DND-41 (cell line): ENCODE measurements at regions not wholly inside any gene's neighbourhood (a gene's known extent, or its start where the extent isn't known, plus 50 kb on each side); places are given as distances from the start of the nearest gene placed in this dataset.

Experiments
- ATAC-seq: fragments of 200-7000 bp; cut with Tn5 transposase; 3 replicates; pipeline ENCODE4 v1.9.1; 2021; ENCODE audit warnings: low read depth; ENCODE audit not compliant: insufficient read depth
- DNase-seq: peaks from one replicate; pipeline ENCODE4 v3.0.0-alpha.2; 2020
- H2AFZ ChIP-seq: 2 replicates; pipeline ENCODE4 v1.6.0; 2012; ENCODE audit warnings: low read depth, low read length
- H3K27ac ChIP-seq: 2 replicates; pipeline ENCODE4 v1.5.1; 2012; ENCODE audit warnings: low read length, inconsistent platforms
- H3K27me3 ChIP-seq: fragments of 200-600 bp; sonication (generic); 2 replicates; pipeline ENCODE4 v1.6.0; 2012; ENCODE audit warnings: low read length, mild to moderate bottlenecking, inconsistent platforms; ENCODE audit not compliant: insufficient read depth, poor library complexity
- H3K36me3 ChIP-seq: 2 replicates; pipeline ENCODE4 v1.5.1; 2012; ENCODE audit warnings: low read length, inconsistent platforms; ENCODE audit not compliant: insufficient read depth
- H3K4me1 ChIP-seq: 2 replicates; pipeline ENCODE4 v1.5.1; 2012; ENCODE audit warnings: mild to moderate bottlenecking, low read length; ENCODE audit not compliant: insufficient read depth
- H3K4me2 ChIP-seq: 2 replicates; pipeline ENCODE4 v1.6.0; 2012; ENCODE audit warnings: mild to moderate bottlenecking, moderate library complexity, low read length, inconsistent platforms; ENCODE audit not compliant: insufficient read depth
- H3K4me3 ChIP-seq, 2 experiments: fragments of 200-600 bp in 1 of 2; shearing (Covaris generic) in 1 of 2; 2 replicates each; pipeline ENCODE4 v1.5.1; 2012 to 2016; ENCODE audit warnings: inconsistent platforms in 2 of 2, low read length in 2 of 2, mild to moderate bottlenecking in 2 of 2, low read depth in 1 of 2, moderate library complexity in 1 of 2
- H3K79me2 ChIP-seq: 2 replicates; pipeline ENCODE4 v1.6.0; 2012; ENCODE audit warnings: low read length, inconsistent platforms; ENCODE audit not compliant: insufficient read depth
- H3K9ac ChIP-seq: 2 replicates; pipeline ENCODE4 v1.6.0; 2012; ENCODE audit warnings: low read depth, mild to moderate bottlenecking, inconsistent platforms, low read length, moderate library complexity
- H3K9me3 ChIP-seq: 2 replicates; pipeline ENCODE4 v1.5.1; 2012; ENCODE audit warnings: low read length, moderate library complexity, mild to moderate bottlenecking, inconsistent platforms; ENCODE audit not compliant: insufficient read depth, severe bottlenecking
- H4K20me1 ChIP-seq: 2 replicates; pipeline ENCODE4 v1.6.0; 2012; ENCODE audit warnings: low read length; ENCODE audit not compliant: insufficient read depth
- CTCF ChIP-seq: IDR thresholded peaks from 2 replicates; pipeline ENCODE4 v1.5.1; 2012; ENCODE audit warnings: borderline replicate concordance, low read length, moderate library complexity, mild to moderate bottlenecking; ENCODE audit not compliant: poor library complexity, severe bottlenecking; ENCODE audit errors: extremely low read depth
- EZH2 ChIP-seq: IDR thresholded peaks from 3 replicates; pipeline ENCODE4 v1.6.1; 2012; ENCODE audit warnings: borderline replicate concordance, low read depth, mild to moderate bottlenecking, moderate library complexity, low read length, inconsistent platforms; ENCODE audit not compliant: severe bottlenecking

GRCh38 chr2:52835909-52836308, 931.7 kb upstream of the CHAC2 start:
- Histone ChIP-seq H3K9me3 (no peaks in the 10 kb centered on the region), H3K9ac (no peak overlapping the region), H3K27me3 (no peaks in the 10 kb centered on the region), H3K4me1 (no peaks in the 10 kb centered on the region), H3K27ac (no peak overlapping the region), H3K79me2 (no peaks in the 10 kb centered on the region), H2AFZ (no peak overlapping the region), H3K36me3 (no peaks in the 10 kb centered on the region), H4K20me1 (no peaks in the 10 kb centered on the region), H3K4me3 (no peak overlapping the region), H3K4me2 (no peak overlapping the region)
- ATAC-seq (no peak), DNase-seq (no peak)
- TF ChIP-seq EZH2 (no peak), CTCF (no peak)

- H3K9ac ChIP-seq = no peak overlapping the region
- ATAC-seq = no peak
- no peaks in the 10 kb centered on the region for H3K4me1 ChIP-seq
- H2AFZ ChIP-seq = no peak overlapping the region
- DNase-seq = no peak
- H3K27ac ChIP-seq = no peak overlapping the region
- H3K4me3 ChIP-seq = no peak overlapping the region
- no peak overlapping the region for H3K4me2 ChIP-seq
- H4K20me1 ChIP-seq = no peaks in the 10 kb centered on the region
- no peaks in the 10 kb centered on the region for H3K36me3 ChIP-seq
- no peaks in the 10 kb centered on the region for H3K79me2 ChIP-seq
- TF ChIP-seq EZH2 (no peak), CTCF (no peak)
- no peaks in the 10 kb centered on the region for H3K27me3 ChIP-seq
- no peaks in the 10 kb centered on the region for H3K9me3 ChIP-seq
These were observed 936.4 kb upstream of the CHAC2 start for GRCh38 chr2:52831216-52831615.

GRCh38 chr2:52828112-52828511, 939.5 kb upstream of the CHAC2 start:
- Histone ChIP-seq H3K9me3 (no peaks in the 10 kb centered on the region), H3K27ac (no peak overlapping the region), H2AFZ (no peak overlapping the region), H3K4me3 (no peak overlapping the region), H3K36me3 (no peaks in the 10 kb centered on the region), H3K79me2 (no peaks in the 10 kb centered on the region), H4K20me1 (no peaks in the 10 kb centered on the region), H3K9ac (no peak overlapping the region), H3K4me1 (no peaks in the 10 kb centered on the region), H3K4me2 (no peak overlapping the region), H3K27me3 (no peaks in the 10 kb centered on the region)
- DNase-seq = no peak
- TF ChIP-seq EZH2 = no peak
- no peak for ATAC-seq

- Histone ChIP-seq H3K4me3 (no peak overlapping the region), H3K4me2 (no peak overlapping the region), H3K4me1 (no peaks in the 10 kb centered on the region), H3K27me3 (no peaks in the 10 kb centered on the region), H3K9me3 (no peaks in the 10 kb centered on the region), H3K36me3 (no peaks in the 10 kb centered on the region), H3K27ac (no peak overlapping the region), H4K20me1 (no peaks in the 10 kb centered on the region), H3K79me2 (no peaks in the 10 kb centered on the region), H3K9ac (no peak overlapping the region), H2AFZ (no peak overlapping the region)
- TF ChIP-seq CTCF (peak; percentile 12), EZH2 (no peak)
- DNase-seq (no peak), ATAC-seq (no peak)
These were observed 946.0 kb upstream of the CHAC2 start for GRCh38 chr2:52821631-52822030.
